Skeletal muscle satellite cell (primary cell): ENCODE measurements at regions not wholly inside any gene's neighbourhood (a gene's known extent, or its start where the extent isn't known, plus 50 kb on each side); places are given as distances from the start of the nearest gene placed in this dataset.
"Not testable (repeated sequence)": the region's sequence is repeated elsewhere in the genome, so short reads cannot be mapped to it uniquely, and the experiment has no call there.

Experiments
- H3K27me3 ChIP-seq: 2 replicates; pipeline ENCODE4 v1.7.0; 2013; ENCODE audit warnings: low read length; ENCODE audit not compliant: control insufficient read depth, insufficient read depth
- H3K36me3 ChIP-seq: 2 replicates; pipeline ENCODE4 v1.7.0; 2013; ENCODE audit warnings: mild to moderate bottlenecking, control low read depth, low read length; ENCODE audit not compliant: insufficient read depth
- H3K4me1 ChIP-seq: 2 replicates; pipeline ENCODE4 v1.7.0; 2013; ENCODE audit warnings: low read length; ENCODE audit not compliant: control insufficient read depth, insufficient read depth
- H3K4me2 ChIP-seq: 2 replicates; pipeline ENCODE4 v1.7.0; 2013; ENCODE audit warnings: mild to moderate bottlenecking, low read length
- H3K4me3 ChIP-seq: 2 replicates; pipeline ENCODE4 v1.7.0; 2013; ENCODE audit warnings: low read length
- H3K9ac ChIP-seq: 2 replicates; pipeline ENCODE4 v1.7.0; 2013; ENCODE audit warnings: mild to moderate bottlenecking, low read depth, low read length, moderate library complexity
- H3K9me3 ChIP-seq: replicated peaks from 2 replicates; pipeline ENCODE4 v1.7.0; 2013; ENCODE audit warnings: mild to moderate bottlenecking, control low read depth, low read length

DNA sequence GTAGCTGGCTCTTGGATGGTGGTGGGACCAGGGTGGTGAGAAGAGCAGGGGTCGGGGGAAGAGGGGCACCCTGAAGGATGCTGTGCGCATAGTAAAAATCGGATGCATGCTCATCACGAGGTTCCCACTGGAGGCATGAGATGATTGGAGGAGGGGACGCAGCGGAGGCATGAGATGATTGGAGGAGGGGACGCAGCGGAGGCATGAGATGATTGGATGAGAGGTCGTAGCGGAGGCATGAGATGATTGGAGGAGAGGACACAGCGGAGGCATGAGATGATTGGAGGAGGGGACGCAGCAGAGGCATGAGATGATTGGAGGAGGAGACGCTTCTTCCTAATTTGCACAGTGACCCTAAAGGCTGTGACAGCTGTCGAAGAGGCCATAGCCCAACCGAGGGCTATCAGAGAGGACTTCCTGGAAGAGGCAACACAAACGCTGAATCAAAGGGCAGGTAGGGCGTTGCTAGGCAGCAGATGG is 106.7 kb downstream of the ADRA2C start:
- no peaks in the 10 kb centered on the region for H3K36me3 ChIP-seq
- H3K4me2 ChIP-seq, result no peak overlapping the region
- H3K9ac ChIP-seq, result no peak overlapping the region
- peaks cover 10% of the 10 kb centered on the region for H3K4me1 ChIP-seq
- no peak overlapping the region for H3K4me3 ChIP-seq
- H3K27me3 ChIP-seq, result peaks cover 44% of the 10 kb centered on the region
- H3K9me3 ChIP-seq, result peaks cover 2% of the 10 kb centered on the region

DNA sequence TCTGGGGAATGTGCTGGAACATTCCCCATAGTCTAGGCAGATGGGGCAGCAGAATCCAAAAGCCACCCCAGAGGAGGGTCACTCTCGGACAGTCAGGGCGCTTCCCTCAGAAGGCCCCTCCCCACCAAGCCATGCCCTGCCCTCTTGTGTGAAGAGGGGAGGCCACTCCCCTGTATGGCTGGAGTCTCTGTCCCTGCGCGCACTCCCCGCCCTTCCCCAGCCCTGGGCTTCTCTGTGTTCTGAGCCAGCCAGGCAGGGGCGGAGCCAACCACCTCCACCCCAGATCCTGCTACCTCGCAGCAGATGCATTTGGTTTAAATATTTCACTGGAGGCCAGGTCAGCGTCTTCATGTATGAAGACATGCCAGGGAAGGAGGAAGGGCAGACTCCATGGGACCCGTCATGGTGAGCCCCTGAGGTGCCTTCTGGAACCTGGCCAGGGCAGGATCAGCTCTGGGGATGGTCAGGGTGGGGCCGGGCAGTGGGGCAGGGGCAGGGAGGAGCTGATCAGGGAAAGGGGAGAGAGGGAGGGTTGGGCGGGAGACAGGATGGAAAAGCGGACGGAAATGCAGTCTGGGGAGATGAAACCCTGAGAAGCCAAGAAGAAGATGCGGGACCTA is 107.3 kb downstream of the ADRA2C start:
- H3K9me3 ChIP-seq, result peaks cover 4% of the 10 kb centered on the region
- H3K4me1 ChIP-seq, result peaks cover 10% of the 10 kb centered on the region
- H3K4me3 ChIP-seq, result no peak overlapping the region
- no peaks in the 10 kb centered on the region for H3K36me3 ChIP-seq
- H3K27me3 ChIP-seq, result peaks cover 45% of the 10 kb centered on the region
- no peak overlapping the region for H3K9ac ChIP-seq
- no peak overlapping the region for H3K4me2 ChIP-seq

DNA sequence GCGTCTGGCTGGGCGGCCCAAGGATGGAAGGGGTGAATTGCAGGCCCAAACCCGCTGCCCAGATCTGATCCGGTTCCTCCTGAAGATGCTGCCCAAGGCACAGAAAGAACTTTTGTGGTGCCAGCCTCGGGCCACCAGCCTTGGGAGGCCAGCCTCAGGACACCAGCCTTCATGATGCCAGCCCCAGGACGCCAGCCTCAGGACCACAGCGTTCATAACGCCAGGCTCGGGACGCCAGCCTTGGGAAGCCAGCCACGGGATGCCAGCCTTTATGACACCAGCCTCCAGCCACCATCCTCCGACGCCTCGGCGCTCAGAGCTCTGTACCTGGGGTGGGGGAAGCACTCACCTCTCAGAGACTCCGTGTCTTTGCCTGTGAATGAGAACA is 107.8 kb downstream of the ADRA2C start:
- no peak overlapping the region for H3K4me3 ChIP-seq
- peaks cover 49% of the 10 kb centered on the region for H3K27me3 ChIP-seq
- no peak overlapping the region for H3K9ac ChIP-seq
- peaks cover 10% of the 10 kb centered on the region for H3K4me1 ChIP-seq
- no peaks in the 10 kb centered on the region for H3K36me3 ChIP-seq
- no peak overlapping the region for H3K4me2 ChIP-seq
- H3K9me3 ChIP-seq, result peaks cover 4% of the 10 kb centered on the region

GRCh38 chr4:3874525-3875110 is 108.4 kb downstream of the ADRA2C start:
- no peak overlapping the region for H3K4me3 ChIP-seq
- H3K4me1 ChIP-seq, result peaks cover 10% of the 10 kb centered on the region
- H3K9me3 ChIP-seq, result peaks cover 4% of the 10 kb centered on the region
- no peak overlapping the region for H3K4me2 ChIP-seq
- H3K27me3 ChIP-seq, result peaks cover 55% of the 10 kb centered on the region
- H3K36me3 ChIP-seq, result no peaks in the 10 kb centered on the region
- no peak overlapping the region for H3K9ac ChIP-seq

DNA sequence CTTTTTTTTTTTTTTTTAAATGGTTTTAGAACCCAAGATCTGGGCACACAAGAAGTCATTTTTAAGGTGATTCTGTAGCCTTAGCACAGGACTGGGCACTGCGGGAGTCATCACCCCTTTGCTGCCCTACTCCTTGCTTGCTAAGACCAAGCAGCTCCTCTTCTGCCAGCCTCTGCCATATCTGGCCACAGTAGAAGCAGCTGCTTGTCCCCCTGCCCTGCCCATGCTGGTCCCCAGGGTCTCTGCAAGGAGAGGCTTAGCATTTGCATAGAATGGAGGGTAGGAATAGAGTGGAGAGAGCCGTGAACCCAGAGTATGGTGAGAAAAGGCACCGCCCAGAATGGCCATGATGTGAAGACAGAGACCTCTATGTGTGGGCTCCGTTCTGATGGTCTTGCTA is 109.3 kb downstream of the ADRA2C start:
- Histone ChIP-seq H3K4me3 (no peak overlapping the region), H3K36me3 (no peaks in the 10 kb centered on the region), H3K9ac (no peak overlapping the region), H3K4me2 (no peak overlapping the region), H3K27me3 (peaks cover 62% of the 10 kb centered on the region), H3K4me1 (peaks cover 9% of the 10 kb centered on the region), H3K9me3 (peaks cover 4% of the 10 kb centered on the region)

DNA sequence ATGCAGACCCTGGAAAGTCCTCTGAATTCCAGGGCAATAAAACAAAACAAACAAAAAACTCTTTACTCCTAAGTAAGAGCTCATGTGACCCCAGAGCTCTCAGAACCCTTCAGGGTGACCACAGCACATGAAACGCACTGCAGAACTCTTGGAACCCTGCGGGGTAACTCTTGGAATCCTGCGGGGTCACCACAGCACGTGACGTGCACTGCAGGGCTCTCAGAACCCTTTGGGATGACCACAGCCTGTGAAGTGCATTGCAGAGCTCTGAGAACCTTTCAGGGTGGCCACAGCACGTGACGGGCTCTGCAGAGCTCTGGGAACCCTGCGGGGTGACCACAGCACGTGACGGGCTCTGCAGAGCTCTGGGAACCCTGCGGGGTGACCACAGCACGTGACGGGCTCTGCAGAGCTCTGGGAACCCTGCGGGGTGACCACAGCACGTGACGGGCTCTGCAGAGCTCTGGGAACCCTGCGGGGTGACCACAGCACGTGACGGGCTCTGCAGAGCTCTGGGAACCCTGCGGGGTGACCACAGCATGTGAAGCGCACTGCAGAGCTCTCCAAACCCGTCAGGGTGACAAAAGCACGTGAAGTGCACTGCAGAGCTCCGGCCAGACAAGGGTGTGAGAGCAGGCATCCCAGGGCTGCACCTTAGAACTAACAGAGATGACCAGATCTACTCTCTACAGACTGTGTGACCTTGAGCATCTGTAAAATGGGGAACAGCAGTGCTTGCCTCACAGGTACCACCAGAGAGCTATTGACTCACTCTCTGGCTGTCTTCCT is 110.1 kb downstream of the ADRA2C start:
- not testable (repeated sequence) for H3K9ac ChIP-seq, H3K4me1 ChIP-seq, H3K36me3 ChIP-seq, H3K4me3 ChIP-seq, H3K9me3 ChIP-seq, H3K4me2 ChIP-seq
- H3K27me3 ChIP-seq, result peaks cover 63% of the 10 kb centered on the region

DNA sequence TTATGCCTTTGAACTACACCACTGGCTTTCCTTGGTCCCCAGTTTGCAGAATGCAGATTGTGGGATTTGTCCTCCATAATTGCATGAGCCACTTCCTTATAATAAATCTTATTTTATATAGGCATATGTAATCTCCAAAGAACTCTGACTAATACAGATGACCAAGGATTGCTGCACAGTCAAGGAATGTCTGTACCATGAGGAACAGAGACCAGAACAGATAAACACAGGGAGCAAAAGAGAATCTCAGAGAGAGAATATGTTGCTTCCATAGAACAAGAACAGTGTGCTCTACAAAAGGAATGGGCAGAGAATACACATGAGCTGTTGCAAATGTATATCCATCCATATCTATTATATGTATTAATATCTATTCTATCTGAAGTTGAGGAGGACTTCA is 111.1 kb downstream of the ADRA2C start:
- no peaks in the 10 kb centered on the region for H3K4me1 ChIP-seq
- H3K4me3 ChIP-seq, result no peak overlapping the region
- no peak overlapping the region for H3K9ac ChIP-seq
- no peak overlapping the region for H3K4me2 ChIP-seq
- peaks cover 4% of the 10 kb centered on the region for H3K9me3 ChIP-seq
- no peaks in the 10 kb centered on the region for H3K36me3 ChIP-seq
- peaks cover 57% of the 10 kb centered on the region for H3K27me3 ChIP-seq

DNA sequence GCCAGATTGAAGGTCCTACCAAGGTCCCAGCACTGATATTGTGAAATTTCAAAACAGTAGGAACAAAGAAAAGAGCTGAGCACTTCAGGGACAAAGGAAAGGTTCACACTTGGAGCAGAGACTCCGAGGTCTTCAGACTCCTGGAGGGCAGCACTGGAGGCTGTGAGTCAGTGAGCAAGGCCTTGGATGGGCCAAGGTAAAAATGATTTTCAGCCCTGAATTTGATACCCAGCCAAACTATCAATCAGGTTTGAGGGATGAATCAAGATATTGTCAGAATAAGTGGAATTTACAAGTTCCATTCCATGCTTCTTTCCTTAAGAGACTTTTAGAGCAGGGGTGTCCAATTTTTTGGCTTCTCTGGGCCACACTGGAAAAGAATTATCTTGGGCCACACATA is 111.7 kb downstream of the ADRA2C start:
- Histone ChIP-seq H3K36me3 (no peaks in the 10 kb centered on the region), H3K9me3 (peaks cover 4% of the 10 kb centered on the region), H3K4me1 (no peaks in the 10 kb centered on the region), H3K4me3 (no peak overlapping the region), H3K9ac (no peak overlapping the region), H3K4me2 (no peak overlapping the region), H3K27me3 (peaks cover 53% of the 10 kb centered on the region)

- H3K4me3 ChIP-seq, result no peak overlapping the region
- H3K9me3 ChIP-seq, result peaks cover 4% of the 10 kb centered on the region
- H3K27me3 ChIP-seq, result peaks cover 46% of the 10 kb centered on the region
- H3K9ac ChIP-seq, result no peak overlapping the region
- H3K4me2 ChIP-seq, result no peak overlapping the region
- H3K4me1 ChIP-seq, result no peaks in the 10 kb centered on the region
- H3K36me3 ChIP-seq, result no peaks in the 10 kb centered on the region
Observed at GRCh38 chr4:3878678-3879077, 112.5 kb downstream of the ADRA2C start.

GRCh38 chr4:3879681-3880614 is 113.8 kb downstream of the ADRA2C start:
- Histone ChIP-seq H3K9me3 (peaks cover 4% of the 10 kb centered on the region), H3K4me3 (no peak overlapping the region), H3K4me1 (no peaks in the 10 kb centered on the region), H3K36me3 (no peaks in the 10 kb centered on the region), H3K9ac (no peak overlapping the region), H3K27me3 (peaks cover 38% of the 10 kb centered on the region), H3K4me2 (no peak overlapping the region)

DNA sequence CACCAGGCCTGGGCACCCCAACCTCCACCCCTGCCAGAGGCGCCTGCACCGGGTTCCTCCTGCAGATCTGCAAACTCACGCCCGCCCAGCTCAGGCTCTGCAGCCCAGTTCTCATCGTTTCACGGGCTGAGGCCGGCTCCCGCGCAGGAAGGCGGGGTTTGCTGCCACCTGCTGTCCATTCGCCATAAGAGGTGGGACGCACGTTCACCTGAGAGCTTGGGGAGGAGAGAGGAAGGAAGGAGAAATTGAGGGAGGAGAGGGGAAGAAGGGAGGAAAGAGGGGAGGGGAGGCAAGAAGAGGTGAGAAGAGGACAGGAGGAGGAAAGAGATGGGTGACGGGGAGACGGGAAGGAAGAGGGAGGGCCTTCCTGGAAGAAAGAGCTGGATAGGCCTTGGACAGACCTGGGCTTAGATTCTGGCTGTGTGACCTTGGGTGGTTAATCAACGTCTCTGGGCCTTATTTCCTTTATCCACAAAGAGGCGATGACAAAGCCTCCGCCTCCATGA is 114.5 kb downstream of the ADRA2C start:
- Histone ChIP-seq H3K36me3 (no peaks in the 10 kb centered on the region), H3K9me3 (peaks cover 4% of the 10 kb centered on the region), H3K4me3 (no peak overlapping the region), H3K4me2 (no peak overlapping the region), H3K9ac (no peak overlapping the region), H3K4me1 (no peaks in the 10 kb centered on the region), H3K27me3 (peaks cover 31% of the 10 kb centered on the region)
